MM.1S (cell line): ENCODE measurements at regions not wholly inside any gene's neighbourhood (a gene's known extent, or its start where the extent isn't known, plus 50 kb on each side); places are given as distances from the start of the nearest gene placed in this dataset.

ENCODE experiments used
- EZH2 ChIP-seq: fragments of 300-600 bp; sonication (generic); optimal IDR thresholded peaks from 2 replicates; pipeline ENCODE3; 2017; ENCODE audit warnings: low read depth, mild to moderate bottlenecking, antibody characterized with exemption, low read length, mixed read lengths
- TF ChIP-seq, protein P1 (sequence below): fragments of 300-600 bp; sonication (generic); IDR thresholded peaks from 2 replicates; pipeline ENCODE4 v1.5.1; 2016; ENCODE audit warnings: antibody characterized with exemption, low read length, mixed read lengths

DNA sequence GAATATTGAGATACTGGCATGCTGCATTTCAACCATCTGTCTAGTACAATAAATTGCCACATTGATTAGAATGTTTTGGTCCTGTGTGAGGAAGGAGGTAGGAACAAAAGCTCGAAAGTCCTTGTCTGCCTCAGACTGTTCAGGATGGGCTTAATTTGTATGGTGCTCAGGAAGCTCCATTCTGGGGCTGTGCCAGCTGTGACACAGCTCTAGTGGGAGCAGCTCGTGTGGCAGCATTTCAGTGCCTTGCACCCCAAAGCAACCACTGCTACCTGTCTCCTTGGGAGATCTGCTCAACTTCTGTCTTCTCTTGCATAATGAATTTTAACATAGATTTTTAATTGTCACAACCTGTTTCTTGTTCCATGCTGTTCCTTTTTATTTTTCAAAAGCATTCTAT lies 144.4 kb upstream of the THUMPD2 start:
- TF ChIP-seq, protein P1, sequence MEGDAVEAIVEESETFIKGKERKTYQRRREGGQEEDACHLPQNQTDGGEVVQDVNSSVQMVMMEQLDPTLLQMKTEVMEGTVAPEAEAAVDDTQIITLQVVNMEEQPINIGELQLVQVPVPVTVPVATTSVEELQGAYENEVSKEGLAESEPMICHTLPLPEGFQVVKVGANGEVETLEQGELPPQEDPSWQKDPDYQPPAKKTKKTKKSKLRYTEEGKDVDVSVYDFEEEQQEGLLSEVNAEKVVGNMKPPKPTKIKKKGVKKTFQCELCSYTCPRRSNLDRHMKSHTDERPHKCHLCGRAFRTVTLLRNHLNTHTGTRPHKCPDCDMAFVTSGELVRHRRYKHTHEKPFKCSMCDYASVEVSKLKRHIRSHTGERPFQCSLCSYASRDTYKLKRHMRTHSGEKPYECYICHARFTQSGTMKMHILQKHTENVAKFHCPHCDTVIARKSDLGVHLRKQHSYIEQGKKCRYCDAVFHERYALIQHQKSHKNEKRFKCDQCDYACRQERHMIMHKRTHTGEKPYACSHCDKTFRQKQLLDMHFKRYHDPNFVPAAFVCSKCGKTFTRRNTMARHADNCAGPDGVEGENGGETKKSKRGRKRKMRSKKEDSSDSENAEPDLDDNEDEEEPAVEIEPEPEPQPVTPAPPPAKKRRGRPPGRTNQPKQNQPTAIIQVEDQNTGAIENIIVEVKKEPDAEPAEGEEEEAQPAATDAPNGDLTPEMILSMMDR = no peak
- no peak for TF ChIP-seq EZH2
